ENCODE measurements at regions not wholly inside any gene's neighbourhood (a gene's known extent, or its start where the extent isn't known, plus 50 kb on each side); places are given as distances from the start of the nearest gene placed in this dataset.

GRCh38 chr7:91636129-91636724 lies 244.3 kb downstream of the MTERF1 start:
- no peaks in the 10 kb centered on the region for H3K79me2 ChIP-seq (ENCODE audit: control insufficient read depth, insufficient read depth, low read length)
- DNase-seq (ENCODE audit: extremely low read depth in 1 of 4, low spot score in 3 of 4) = peak in 2 of 4 experiments; percentile 15 to 71
- H3K27ac ChIP-seq (ENCODE audit: extremely low read depth, low read depth, low read length) = no peak overlapping the region
- H3K9me1 ChIP-seq (ENCODE audit: control insufficient read depth, insufficient read depth, low read length) = no peaks in the 10 kb centered on the region
- no peak overlapping the region for H3K4me2 ChIP-seq (ENCODE audit: insufficient read depth, low read length)
- H3K9ac ChIP-seq (ENCODE audit: insufficient read depth in 1 of 2, low read depth in 2 of 2, low read length in 2 of 2) = no peak overlapping the region
- H3K9me3 ChIP-seq (replicated peaks; ENCODE audit: control insufficient read depth, insufficient read depth, low read depth, low read length) = no peaks in the 10 kb centered on the region
- no peak overlapping the region for H2AFZ ChIP-seq (ENCODE audit: low read depth, low read length)
- BruUV-seq (replicated peaks) = no TSS peak
- in situ Hi-C loops (cut with MboI) = loop anchor here (5.0 kb wide), 1 partner anchor 549 kb away; no protein-coding TSS in a partner anchor
- no peaks in the 10 kb centered on the region for H3K4me1 ChIP-seq (replicated peaks in 1 of 2; ENCODE audit: control insufficient read depth in 2 of 2, insufficient read depth in 2 of 2, low read length in 2 of 2)
- intact Hi-C loops (cut with micrococcal nuclease) = loop anchor here (1.0 to 5.0 kb wide), 4 partner anchors 146 to 547 kb away; no protein-coding TSS in a partner anchor
- no peaks in the 10 kb centered on the region for H3K36me3 ChIP-seq (ENCODE audit: control insufficient read depth, insufficient read depth, low read length)
- ChIA-PET CTCF (ENCODE audit: low intra/inter-chr PET ratio) (interaction anchor here (0.8 to 1.7 kb wide), 5 partner anchors 343 to 590 kb away, joined by 3 to 8 read pairs (median 4); no protein-coding TSS in a partner anchor), POLR2A (no interaction called here)
- H3K27me3 ChIP-seq (ENCODE audit: control insufficient read depth in 2 of 2, insufficient read depth in 2 of 2, low read length in 2 of 2) = peaks cover 0 to 4% of the 10 kb centered on the region in 2 experiments; a peak in 2 of 5 replicates
- no peaks in the 10 kb centered on the region for H4K20me1 ChIP-seq (replicated peaks; ENCODE audit: control insufficient read depth, insufficient read depth, low read length)
- WGBS (ENCODE audit: insufficient coverage, low coverage, missing lambda C conversion rate) = 11% methylated on average over 6 of the region's 6 CpGs
- ATAC-seq = peak; percentile 90
- no peak overlapping the region for H3K4me3 ChIP-seq
- peak; percentile 78 for FAIRE-seq
- TF ChIP-seq STAG1 (CRISPR knock-in tag; IDR thresholded peaks at IDR 0.05; ENCODE audit: borderline replicate concordance) (peak; percentile 38; the same call in 1 of the 2 replicates), SMC3 (conservative IDR thresholded peaks at IDR 0.05; ENCODE audit: insufficient read depth, low read depth, low read length) (peak; percentile 81), SMARCA4 (IDR thresholded peaks at IDR 0.05) (no peak), MAFF (IDR thresholded peaks at IDR 0.05; ENCODE audit: low read length) (no peak), BRD4 (IDR thresholded peaks at IDR 0.05) (no peak), REST (IDR thresholded peaks at IDR 0.05; ENCODE audit: borderline replicate concordance) (peak; percentile 88), REST (CRISPR knock-in tag; IDR thresholded peaks at IDR 0.05; ENCODE audit: low read depth) (no peak), KAT8 (IDR thresholded peaks at IDR 0.05; ENCODE audit: low read depth) (no peak), ARNT (IDR thresholded peaks at IDR 0.05) (0 out of 4 replicates have a peak, but pooled peaks of 1 of the 2 experiments have one; percentile 30), ARID2 (IDR thresholded peaks at IDR 0.05) (peak; percentile 44; the same call in 1 of the 2 replicates), SNIP1 (IDR thresholded peaks at IDR 0.05; ENCODE audit: low read depth) (no peak), THRAP3 (IDR thresholded peaks at IDR 0.05; ENCODE audit: borderline replicate concordance) (no peak), DEAF1 (CRISPR knock-in tag; IDR thresholded peaks at IDR 0.05) (peak; percentile 84), RAD21 (CRISPR knock-in tag; conservative IDR thresholded peaks at IDR 0.05 in 1 of 2, IDR thresholded peaks at IDR 0.05 in 1 of 2) (peak; percentile 91 to 93)
